ENCODE measurements at regions not wholly inside any gene's neighbourhood (a gene's known extent, or its start where the extent isn't known, plus 50 kb on each side); places are given as distances from the start of the nearest gene placed in this dataset.

DNA sequence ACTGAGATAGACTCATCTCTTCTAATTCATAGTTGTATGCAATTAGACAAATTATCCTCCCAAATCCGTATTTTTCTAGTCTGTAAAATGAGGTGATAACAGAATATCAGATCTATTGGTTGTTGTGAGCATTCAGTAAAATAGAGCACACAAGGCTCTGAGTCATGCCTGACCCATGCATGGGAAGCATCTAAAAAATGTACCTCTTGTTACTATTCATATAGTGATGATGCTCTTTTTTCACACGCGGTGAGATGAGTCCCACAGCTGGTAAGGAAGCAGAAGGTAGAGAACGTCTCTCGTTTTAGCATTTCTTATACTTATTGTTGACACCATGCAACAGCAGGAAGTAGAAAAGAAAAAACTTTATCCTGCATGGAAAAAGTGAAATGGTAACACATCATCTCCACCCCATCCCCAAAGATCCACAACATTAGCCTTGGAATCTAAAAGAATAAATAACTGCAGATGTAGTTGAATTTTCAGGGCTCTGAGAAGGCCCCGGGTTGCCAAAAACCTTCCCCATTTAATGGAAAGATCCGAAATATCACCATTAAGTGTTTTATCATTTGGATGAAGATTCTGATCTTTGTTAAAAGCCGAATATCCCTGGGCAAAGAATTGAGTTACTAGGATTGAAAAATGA lies 215.6 kb downstream of the TMEM114 start:
- DNase-seq (ENCODE audit: low spot score): no peak

DNA sequence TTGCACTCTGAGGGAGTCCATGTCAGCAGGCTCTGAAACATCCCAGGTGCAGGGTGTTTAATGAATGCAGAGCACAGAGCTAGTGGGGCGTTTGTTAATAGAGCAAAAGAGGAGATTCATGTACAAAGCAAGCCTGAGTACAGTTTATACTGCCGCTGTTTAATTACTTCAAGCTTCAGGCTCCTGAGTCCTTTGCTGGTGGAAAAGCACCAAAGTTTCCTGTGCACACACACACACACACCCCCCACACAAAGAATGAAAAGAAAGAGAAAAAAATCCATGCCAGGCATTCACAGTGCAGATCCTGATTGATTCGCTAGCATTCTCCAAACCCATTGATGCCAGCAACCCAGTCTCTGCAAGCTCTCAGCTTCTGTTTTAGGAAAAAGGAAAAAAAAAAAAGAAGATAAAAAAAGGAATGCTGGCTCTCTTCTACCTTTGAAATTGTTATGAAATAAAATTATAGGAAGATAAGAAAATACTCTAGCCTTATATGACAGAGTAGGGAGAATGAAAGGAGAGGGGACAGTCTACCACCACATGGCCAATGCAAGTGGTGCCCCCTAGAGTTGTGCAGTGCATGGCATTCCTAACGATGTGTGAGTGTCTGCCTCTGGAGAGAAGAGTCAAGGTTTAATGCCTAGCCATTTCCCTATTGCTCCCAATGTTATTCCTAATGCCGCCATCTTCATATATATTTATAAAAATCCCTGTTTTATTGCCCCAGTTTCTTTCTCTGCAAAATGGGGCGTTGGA lies 216.5 kb downstream of the TMEM114 start:
- DNase-seq (ENCODE audit: low spot score): no peak

DNA sequence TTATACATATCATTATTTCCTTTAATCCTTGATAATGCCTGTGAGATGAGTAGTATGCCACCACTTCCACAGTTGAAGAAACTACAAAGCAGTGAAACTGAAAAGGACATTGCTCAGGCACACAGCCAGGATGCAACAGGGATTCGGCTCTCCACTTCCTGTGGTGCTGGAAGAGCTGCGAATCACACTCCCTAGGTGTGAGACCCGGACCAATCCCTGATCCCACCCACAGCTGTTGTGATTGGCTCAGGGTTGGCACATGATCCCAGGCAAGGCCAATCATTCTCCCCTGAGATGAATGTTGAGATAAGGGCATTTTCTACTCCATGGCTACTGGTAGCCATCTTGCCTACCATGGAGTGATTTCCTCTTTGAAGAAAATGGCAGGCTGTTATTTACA lies 218.2 kb downstream of the TMEM114 start:
- DNase-seq (ENCODE audit: low spot score): no peak

DNA sequence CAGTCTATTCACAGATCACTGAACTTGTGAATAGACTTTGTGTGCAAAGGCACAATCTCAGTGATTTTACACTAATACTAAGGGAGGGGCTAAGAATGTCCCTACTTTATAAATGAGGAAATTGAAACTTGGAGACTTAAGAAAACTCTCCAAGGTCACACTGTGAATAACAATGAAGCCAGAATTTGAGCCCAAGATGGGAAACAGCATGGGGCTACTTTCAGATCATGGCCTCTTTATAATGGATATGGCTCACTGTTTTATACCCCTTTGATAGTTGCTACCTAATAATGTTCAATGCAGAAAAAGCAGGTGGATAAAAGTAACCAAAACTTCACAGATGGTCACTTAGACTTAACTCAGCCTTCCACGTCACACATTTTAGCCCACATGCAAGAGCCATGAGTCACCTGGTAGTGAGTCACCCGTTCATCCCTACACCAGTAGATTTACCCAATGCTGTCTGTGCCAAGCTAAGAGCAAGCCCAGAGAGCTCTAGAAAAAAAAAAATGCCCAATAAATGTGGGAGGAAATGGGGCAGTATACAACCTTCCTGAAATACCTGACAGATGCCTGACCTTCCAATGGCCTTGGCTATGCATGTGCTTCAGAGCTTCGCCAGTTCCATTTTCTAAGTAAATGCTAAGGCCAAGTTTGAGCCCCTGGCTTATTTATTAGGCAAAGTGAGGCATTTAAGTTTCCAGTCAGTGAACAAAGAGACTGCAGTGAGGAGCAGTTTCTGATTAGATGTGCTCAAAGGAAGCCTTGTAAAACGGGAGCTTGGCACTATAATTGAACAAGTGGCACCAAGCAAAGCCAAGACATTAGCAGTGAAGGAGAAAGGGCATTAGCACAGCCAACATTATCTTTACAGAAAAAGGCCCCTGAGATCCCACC lies 219.7 kb downstream of the TMEM114 start:
- DNase-seq (ENCODE audit: low spot score): no peak

DNA sequence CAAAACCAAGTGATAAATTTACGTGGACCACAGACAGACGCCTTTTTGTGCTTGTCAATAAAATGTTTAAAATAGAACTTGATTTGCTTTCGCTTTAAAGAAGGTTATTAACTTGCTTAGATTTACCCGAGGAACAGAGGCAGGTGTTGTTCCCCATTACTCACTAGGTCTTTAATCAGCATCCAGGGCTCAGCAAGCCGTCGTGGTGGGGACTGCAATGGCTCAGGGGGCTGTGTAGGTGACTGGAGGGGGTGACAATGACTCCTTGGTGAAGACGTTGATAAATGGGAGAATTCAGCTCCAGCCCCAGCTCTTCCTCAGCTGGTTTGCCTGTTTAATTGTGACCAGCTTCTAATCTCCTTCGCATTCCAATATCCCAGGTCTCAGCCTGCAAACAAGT lies 231.4 kb downstream of the TMEM114 start:
- DNase-seq (ENCODE audit: low spot score): no peak

DNA sequence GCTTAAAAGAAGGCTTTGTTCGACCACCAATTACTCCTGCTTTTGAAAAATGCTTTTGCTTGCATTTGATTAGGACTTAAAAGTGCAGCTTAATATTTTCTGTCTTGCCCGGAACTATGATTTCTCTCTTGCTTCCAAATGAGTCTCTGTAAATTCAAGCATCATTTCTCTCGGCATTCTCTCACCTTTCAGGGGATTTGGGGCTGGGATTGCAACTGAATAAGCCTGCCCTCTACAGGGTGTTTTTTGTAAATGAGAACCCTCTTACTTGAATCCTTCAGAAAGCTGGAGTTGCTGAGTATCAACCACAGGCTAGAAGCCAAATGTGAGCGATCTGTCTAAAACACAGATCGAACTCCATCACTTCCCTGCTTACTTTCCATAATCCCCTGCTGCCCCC lies 234.6 kb downstream of the TMEM114 start:
- peak; percentile 23 for DNase-seq (ENCODE audit: low spot score)

DNA sequence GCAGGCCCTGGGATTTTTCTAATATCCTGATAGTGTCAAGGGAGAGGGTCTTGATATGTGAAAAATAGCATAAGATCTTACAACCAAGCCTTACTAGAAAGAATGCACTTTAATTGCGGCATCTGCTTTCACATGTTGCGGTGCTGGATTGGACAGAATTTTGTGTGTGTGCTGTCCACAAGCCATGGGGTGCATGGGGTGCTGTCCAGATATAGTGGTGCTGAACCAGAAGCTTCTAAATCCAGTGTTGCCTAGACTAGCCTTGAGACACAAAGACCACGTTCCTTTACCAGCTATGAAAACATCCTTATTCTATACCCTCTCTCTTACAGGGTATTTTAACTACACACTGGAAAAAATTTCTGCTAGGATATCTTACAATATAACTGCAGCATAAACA lies 244.0 kb downstream of the TMEM114 start:
- no peak for DNase-seq (ENCODE audit: low spot score)

DNA sequence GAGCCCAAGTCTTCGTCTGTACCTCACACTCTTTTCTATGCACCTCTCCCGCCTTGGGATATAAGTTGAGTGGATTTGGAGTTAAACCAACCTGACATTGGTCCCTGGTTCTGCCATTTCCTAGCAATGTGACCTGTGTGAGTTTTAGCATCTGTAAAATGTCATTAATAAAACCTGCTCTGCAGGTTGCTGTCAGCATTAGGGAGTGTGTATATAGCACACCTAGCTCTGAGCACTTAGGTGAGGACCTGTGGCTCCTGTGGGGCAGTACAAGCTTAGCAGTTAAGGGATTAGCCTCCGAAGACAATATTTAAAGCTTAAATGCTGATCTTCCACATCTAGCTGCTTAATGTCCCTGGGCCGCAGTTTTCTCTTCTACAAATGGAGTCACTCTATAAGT lies 248.0 kb downstream of the TMEM114 start:
- DNase-seq (ENCODE audit: low spot score): no peak

DNA sequence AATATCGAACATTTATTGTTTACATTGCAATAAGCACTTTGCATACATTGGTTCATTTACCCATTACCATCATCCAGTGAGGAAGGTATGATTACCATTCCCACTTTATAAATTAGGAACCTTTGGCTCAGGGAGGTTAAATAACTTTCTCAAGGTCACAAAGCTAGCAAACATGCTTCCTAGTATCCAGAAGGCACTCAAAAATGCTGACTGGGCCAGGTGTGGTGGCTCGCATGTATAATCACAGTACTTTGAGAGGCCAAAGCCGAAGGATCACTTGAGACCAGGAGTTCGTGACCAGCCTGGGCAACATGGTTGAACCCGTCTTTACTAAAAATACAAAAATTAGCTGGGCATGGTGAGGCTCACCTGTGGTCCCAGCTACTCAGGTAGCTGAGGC lies 259.6 kb downstream of the TMEM114 start:
- DNase-seq (ENCODE audit: low spot score): no peak

DNA sequence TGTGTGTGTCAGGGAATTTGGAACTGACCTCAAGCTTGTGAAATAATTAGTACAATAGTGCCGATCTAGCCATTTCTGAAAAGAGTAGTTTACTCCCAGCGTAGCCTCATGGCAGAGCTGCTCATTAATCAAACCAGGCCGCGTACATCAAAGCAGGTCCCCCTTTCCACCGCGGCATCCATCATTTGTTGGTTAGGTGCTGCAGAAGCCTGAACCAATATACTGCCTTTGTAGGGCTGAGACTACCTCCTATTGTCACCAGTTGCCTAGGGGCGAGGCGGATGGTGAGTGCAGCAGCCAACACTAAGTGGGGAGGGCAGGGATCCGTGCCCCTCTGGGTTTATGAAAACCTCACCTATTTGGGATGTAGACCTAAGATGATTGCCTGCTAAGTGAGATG lies 264.1 kb downstream of the TMEM114 start:
- no peak for DNase-seq (ENCODE audit: low spot score)

DNA sequence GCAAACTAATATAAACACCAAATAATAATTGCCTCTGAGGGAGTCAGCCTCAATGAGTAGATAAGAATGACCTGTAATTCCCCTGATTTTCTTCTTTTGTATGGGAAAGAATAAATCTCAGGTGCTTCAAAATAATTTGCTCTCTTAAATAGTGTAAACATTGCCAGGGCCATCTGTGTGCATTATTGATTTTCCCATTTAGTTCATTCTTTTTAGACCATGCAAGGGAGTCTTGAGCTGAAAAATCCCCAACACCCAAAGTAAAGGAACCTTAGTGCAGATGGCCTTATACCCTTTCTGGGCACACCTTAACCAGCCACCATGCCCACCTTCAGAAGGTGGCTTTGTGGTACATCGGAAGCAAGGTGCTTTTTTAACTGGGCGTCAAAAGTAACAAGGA lies 267.2 kb downstream of the TMEM114 start:
- DNase-seq (ENCODE audit: low spot score): no peak

DNA sequence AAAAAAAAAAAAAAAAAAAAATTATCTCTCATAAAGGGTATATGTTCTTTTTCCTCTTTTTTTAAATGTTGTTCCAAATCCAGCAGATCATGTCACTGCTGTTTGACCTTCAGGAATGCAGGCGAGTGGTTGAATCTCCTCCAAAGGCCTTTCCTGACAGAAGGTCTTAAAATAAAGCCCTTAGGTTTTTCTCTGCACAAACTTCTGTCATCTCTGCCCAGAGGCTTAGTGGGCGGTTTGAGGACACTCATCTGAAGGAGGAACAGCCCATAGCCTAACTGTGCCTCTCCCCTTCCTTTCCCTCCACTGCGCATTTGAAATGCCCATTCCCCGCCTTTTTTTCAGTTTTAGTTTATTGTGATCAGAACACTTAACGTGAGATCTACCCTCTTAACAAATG lies 270.2 kb downstream of the TMEM114 start:
- no peak for DNase-seq (ENCODE audit: low spot score)

DNA sequence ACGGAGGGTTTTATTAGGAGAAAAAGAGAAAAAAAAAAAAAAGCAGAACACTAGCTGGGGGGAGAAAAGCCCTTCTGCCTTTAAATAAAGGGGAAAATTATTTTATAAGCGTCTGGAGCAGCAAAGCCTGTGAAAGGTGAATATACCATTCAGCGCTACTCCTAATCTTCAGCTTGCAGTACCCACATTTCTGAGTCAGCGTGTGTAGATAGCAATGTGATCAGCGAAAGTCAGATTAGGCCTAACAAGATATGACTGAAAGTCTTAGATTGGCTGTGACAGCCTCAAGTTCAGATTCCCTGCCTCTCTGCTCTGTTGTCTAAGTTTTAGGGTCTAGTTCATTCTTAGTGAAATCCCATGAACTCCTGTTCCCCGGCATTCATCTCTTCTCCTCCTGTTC lies 279.5 kb downstream of the TMEM114 start:
- no peak for DNase-seq (ENCODE audit: low spot score)

DNA sequence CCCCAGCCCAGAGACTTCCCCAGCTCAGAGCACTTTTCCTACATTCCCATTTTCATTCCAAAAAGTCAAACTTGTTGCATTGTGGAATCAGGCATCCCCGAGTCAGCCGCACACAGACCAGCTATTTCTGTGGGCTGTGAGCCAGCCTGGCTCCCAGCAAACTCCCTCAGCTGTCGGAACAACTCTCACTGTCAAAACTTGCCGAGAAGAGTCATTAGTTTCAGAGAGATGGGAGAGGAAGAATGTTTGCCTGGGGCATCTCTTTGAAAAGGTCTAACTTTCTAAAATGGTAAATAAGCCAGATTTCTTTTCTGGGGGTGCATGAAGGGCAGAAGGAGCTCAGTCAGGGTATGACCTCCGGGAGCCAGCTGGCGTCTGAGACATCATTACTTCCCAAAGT lies 280.0 kb downstream of the TMEM114 start:
- no peak for DNase-seq (ENCODE audit: low spot score)

DNA sequence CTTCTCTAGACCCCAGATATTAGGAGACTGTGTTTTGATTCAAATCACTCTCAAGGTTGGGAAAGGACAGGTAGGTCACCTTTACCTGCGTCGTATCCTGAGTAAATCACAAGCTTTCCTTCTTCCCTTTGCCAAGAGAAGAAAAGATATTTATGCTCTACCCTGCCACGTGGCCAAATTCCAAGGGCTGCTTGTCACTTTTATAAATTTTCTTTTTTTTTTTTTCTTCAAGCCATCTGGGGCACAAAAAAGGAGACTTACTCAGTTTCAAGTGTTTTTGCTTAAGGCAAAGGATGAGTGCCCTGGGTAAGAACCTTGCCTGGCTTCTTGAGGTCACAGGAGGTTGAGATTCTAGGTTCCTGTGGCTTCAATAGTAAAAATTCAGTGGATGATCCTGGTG lies 285.1 kb downstream of the TMEM114 start:
- no peak for DNase-seq (ENCODE audit: low spot score)

DNA sequence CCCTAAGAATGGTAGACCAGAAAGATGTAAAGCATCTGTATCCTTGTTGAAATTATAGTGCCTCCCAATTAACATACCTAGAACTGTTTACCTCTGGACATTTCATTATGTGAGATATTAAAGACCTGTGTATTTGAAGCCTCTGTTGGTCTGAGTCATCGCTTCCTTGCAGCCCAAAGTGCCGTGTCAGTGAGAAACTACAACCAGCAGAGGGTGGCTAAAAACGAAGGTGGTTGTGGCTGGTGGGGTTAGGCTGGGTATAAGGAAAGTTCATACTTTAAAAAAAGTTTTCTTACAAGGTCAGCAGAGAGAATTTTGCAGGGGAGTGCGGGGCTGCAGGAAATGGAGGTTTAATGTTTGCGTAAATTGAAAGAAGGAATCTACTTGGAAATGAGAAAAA lies 290.7 kb downstream of the TMEM114 start:
- no peak for DNase-seq (ENCODE audit: low spot score)

DNA sequence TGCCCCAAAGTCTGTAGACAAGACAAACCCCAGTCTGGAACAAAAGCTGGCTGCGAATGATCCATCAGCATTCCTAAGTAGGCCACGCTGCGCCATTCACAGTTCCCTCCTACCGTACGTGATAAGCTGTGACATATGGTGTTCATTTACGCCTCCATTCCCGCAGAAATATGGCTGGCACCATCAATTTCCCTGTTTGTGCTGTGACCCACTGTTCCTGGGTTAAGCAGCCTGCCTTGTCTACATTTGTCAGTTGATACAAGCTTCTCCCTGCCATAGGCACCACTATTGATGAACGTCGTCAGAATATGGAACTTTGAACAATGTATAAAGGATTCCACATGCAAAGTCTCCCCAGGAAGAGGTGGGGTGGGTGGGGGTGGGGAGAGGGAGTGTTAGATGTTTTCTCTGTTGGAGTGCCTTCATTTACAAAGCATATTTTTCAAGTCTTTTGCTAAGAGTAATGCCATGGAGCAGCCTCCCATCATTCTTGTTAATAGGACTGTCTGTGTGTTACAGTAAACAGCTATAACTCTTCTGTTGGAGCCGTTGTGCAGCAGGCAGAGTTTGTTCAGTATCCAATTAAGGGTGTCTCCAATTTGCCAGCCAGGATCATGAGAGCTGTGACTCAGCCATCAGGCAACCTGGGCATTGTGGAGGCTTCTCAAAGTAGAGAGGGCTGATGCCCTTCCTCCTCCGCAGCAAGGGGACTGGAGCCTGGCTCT lies 294.6 kb downstream of the TMEM114 start:
- no peak for DNase-seq (ENCODE audit: low spot score)

DNA sequence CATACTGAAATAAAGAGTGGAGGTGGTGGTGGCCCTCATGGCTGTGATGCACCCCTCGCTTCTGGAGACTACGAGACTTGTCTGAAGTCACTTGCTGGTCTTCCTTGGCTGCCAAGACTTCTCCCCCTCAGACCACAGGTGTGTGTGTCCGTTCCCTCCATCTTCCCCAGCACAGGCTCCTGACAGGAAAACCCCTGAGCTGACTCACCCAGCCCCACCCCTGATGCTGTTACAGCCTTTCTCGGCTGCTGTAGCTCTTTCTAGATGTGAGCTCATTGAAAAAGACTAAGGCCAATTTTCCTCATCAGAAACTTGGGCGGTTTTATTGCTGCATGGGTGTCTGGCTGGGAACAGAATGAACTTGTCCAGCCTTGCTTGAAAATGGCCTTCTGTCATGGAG lies 296.9 kb downstream of the TMEM114 start:
- DNase-seq (ENCODE audit: low spot score): no peak

DNA sequence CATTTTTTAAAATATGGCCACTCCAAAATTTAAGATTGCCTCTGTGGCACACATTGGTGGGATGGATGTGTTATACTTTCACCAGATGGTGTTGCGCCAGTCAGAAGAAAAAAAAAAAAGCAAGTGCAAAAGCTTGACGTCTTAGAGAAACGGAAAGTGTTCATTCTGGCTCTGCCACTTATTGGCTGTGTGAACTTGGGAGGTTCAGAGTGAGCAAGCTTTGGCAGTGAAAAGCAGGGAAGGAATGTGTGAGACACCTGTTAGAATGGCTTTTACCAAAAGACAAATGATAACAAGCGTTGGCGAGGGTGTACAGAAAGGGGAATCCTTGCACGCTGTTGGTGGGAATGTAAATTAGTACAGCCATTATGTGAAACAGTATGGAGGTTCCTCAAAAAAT lies 298.0 kb downstream of the TMEM114 start:
- DNase-seq (ENCODE audit: low spot score): no peak

DNA sequence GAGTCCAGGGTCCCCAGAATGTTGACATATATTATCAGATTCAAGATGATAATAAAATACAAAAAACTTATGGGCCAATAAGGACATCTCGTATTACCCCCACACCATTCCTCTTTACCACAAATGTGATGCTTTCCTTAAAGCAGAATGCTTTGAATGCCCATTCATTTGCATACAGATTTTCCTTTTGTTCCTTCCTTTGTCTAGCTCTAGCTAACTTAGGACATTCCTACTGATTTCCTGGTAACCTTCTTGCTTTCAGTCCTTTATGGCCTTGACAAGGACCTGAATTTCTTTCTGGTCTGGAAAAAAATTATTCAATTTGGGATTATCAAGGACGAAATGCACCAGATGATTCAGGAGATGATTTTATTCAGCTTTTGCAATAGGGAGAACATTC lies 304.0 kb downstream of the TMEM114 start:
- no peak for DNase-seq (ENCODE audit: low spot score)

DNA sequence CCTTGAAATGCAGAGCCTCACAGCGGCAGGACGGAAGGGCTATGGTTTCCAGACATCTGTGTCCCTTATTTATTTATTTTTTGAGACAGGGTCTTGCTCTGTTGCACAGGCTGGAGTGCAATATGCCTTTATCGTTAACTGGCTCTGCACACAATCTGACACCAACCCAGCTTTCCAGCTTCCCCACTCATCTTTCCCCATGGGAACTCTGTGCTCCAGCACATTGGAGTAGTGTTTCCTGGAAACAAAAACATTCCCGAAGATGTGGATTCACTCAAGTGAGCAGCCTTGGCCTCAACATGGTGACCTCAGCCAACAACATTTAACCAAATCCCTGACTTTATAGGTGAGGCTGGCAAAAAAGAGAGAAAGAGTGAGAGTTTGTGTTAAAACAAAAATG lies 307.1 kb downstream of the TMEM114 start:
- DNase-seq (ENCODE audit: low spot score): no peak

DNA sequence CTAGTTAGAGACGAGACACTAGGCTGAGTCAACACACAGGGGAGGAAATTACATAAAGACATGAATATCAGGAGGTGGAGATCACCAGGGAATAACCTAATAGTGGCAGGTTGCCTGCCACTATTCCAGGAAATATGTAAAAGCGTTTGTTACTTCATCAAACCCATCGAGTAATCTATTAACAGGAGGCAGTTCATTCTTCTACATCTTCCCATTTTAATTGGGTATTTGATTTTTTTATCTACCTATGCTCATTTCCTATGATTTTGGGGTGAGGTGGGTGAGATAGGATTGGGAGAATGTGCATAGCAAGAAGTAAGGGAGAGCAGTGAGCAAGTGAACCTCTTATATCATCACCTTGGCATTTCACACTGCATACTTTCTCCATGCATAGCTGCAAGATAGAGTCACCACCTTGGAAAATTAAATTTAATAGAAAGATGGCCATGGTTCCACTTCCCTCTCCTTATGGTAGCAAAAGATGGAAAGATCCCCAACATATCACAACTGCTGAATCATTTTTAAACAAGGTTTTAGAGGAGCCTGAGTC lies 312.2 kb downstream of the TMEM114 start:
- DNase-seq (ENCODE audit: low spot score): peak; percentile 35
